Activated naive CD4-positive, alpha-beta T cell treated with anti-CD3 and anti-CD28 coated beads, Interleukin-2, amount 50 U/mL, for 24 hours (primary cell): ENCODE measurements at regions not wholly inside any gene's neighbourhood (a gene's known extent, or its start where the extent isn't known, plus 50 kb on each side); places are given as distances from the start of the nearest gene placed in this dataset.

ENCODE experiments used
- H3K27ac Mint-ChIP-seq: one replicate; pipeline ENCODE4 v1.8.0; 2021; ENCODE audit warnings: mild to moderate bottlenecking, mixed read lengths
- H3K27me3 Mint-ChIP-seq: one replicate; pipeline ENCODE4 v1.8.0; 2021; ENCODE audit warnings: mixed read lengths
- H3K36me3 Mint-ChIP-seq: one replicate; pipeline ENCODE4 v1.8.0; 2021; ENCODE audit warnings: mixed read lengths
- H3K4me1 Mint-ChIP-seq: one replicate; pipeline ENCODE4 v1.8.0; 2021; ENCODE audit warnings: mixed read lengths
- H3K4me3 Mint-ChIP-seq: one replicate; pipeline ENCODE4 v1.8.0; 2021; ENCODE audit warnings: mild to moderate bottlenecking, mixed read lengths
- H3K9me3 Mint-ChIP-seq: one replicate; pipeline ENCODE4 v1.8.0; 2021; ENCODE audit warnings: mixed read lengths

DNA sequence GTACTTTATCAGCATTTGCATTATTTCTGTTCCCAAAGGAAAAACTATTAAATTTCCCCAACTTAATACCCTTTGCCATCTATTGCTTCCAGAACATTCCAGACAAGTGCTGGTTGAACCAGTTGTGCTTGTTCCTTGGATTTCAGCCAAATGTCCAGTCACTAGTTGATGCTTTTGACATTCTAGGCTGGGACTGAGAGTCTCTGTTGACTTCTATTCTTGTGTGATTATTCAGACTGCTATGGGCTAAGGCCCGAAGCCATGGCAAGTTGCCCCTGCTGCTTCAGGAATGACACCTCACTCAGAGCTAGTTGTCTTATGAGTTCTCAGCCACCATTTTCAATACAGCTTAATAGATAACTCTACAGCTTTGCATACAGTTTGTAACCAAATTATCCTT, 458.1 kb upstream of the ARGLU1 start:
- Mint-ChIP-seq H3K4me3 (no peak overlapping the region), H3K36me3 (no peaks in the 10 kb centered on the region), H3K4me1 (no peaks in the 10 kb centered on the region)

DNA sequence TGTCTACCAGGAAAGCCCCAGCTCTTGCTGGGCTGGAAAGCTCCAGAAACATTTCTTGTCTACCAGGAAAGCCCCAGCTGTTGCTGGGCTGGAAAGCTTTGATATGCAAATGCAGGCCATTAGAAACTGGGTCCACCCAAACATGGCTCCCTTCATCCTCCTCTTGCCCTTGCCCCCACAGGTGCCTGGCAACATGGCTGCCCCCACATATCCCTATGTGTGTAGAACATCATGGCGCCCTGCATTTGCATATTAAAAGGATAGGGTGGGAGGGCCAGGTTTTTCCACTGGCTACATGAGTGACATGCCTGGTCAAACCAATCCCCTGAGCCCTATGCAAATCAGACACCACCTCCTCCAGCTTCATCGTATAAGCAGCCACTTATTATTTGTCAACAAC, 455.4 kb upstream of the ARGLU1 start:
- Mint-ChIP-seq H3K27ac (no peak overlapping the region), H3K9me3 (no peaks in the 10 kb centered on the region), H3K4me3 (no peak overlapping the region), H3K27me3 (no peaks in the 10 kb centered on the region), H3K4me1 (no peaks in the 10 kb centered on the region), H3K36me3 (no peaks in the 10 kb centered on the region)

More for the DNA sequence above, 458.1 kb upstream of the ARGLU1 start:
- no peak overlapping the region for H3K27ac Mint-ChIP-seq
- H3K9me3 Mint-ChIP-seq: no peaks in the 10 kb centered on the region
- H3K27me3 Mint-ChIP-seq: no peaks in the 10 kb centered on the region

GRCh38 chr13:107020393-107020792, 452.5 kb upstream of the ARGLU1 start:
- Mint-ChIP-seq H3K27ac (no peak overlapping the region), H3K36me3 (no peaks in the 10 kb centered on the region), H3K9me3 (no peaks in the 10 kb centered on the region), H3K27me3 (no peaks in the 10 kb centered on the region), H3K4me3 (no peak overlapping the region), H3K4me1 (no peaks in the 10 kb centered on the region)

DNA sequence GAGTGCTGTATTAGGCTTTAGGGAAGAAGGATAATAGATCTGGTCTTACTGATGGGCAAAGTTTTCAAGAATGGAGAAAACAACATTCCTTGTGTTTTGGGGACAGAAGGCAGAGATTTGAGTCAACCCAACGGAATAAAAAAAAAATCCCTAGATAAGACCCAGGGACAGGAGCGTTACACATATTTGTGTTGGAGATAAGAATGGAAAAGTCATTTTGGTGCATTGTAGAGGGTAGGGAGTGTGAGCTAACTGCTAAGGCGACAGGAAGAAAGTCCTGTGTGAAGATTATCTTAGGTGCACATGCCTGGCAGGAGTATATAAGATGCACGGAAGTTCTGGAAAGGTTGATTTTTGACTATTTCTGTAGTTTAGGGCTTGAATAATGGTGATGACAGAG, 450.3 kb upstream of the ARGLU1 start:
- no peak overlapping the region for H3K4me3 Mint-ChIP-seq
- no peak overlapping the region for H3K27ac Mint-ChIP-seq
- no peaks in the 10 kb centered on the region for H3K9me3 Mint-ChIP-seq
- no peaks in the 10 kb centered on the region for H3K36me3 Mint-ChIP-seq
- no peaks in the 10 kb centered on the region for H3K4me1 Mint-ChIP-seq
- no peaks in the 10 kb centered on the region for H3K27me3 Mint-ChIP-seq

GRCh38 chr13:107006661-107007060, 438.7 kb upstream of the ARGLU1 start:
- no peaks in the 10 kb centered on the region for H3K9me3 Mint-ChIP-seq
- H3K27me3 Mint-ChIP-seq: no peaks in the 10 kb centered on the region
- no peaks in the 10 kb centered on the region for H3K36me3 Mint-ChIP-seq
- no peak overlapping the region for H3K27ac Mint-ChIP-seq
- no peaks in the 10 kb centered on the region for H3K4me1 Mint-ChIP-seq
- no peak overlapping the region for H3K4me3 Mint-ChIP-seq

- H3K27ac Mint-ChIP-seq: no peak overlapping the region
- H3K27me3 Mint-ChIP-seq: no peaks in the 10 kb centered on the region
- no peaks in the 10 kb centered on the region for H3K36me3 Mint-ChIP-seq
Measured at GRCh38 chr13:107005577-107005976, 437.6 kb upstream of the ARGLU1 start.

DNA sequence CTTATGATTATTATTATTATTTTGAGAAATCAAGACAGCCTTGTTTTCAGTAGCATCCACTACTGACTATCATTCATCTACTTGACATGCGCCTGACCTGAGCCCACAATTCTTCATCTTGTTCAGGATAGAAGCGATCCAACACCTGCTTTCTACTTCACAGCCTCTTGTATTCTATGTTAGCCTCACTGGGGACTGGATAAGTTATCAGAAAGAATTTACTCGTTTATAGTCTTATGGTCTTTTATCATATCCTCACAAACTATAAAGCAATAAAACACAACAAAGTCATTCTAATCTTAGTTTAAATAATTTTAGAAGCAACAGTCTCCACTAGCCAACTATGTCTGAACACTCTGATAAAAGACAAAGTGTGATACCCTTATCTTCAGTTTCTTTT, 436.0 kb upstream of the ARGLU1 start:
- Mint-ChIP-seq H3K9me3 (peaks cover 8% of the 10 kb centered on the region), H3K27me3 (no peaks in the 10 kb centered on the region), H3K27ac (no peak overlapping the region), H3K4me3 (no peak overlapping the region), H3K4me1 (no peaks in the 10 kb centered on the region), H3K36me3 (no peaks in the 10 kb centered on the region)

More at GRCh38 chr13:107005577-107005976, 437.6 kb upstream of the ARGLU1 start:
- no peaks in the 10 kb centered on the region for H3K9me3 Mint-ChIP-seq
- no peaks in the 10 kb centered on the region for H3K4me1 Mint-ChIP-seq
- no peak overlapping the region for H3K4me3 Mint-ChIP-seq

DNA sequence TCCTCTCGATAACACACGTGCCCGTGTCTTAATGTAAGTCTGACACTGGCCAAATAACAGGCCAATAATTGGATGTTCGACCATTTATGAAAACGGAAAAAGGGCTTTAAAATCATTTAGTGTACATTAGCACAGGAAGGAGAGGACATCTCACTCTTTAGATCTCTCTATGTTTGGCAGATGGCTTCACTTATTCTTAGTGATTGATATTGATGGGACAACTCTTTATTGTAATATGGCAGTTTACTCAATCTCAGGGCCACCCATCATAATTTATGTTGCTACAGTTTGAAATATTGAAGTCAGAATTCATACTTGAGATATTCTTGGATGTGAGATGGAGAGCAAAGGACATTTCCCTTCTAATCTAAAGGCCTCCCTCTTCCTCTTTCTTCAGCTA, 430.7 kb upstream of the ARGLU1 start:
- H3K4me3 Mint-ChIP-seq: no peak overlapping the region
- peaks cover 8% of the 10 kb centered on the region for H3K9me3 Mint-ChIP-seq
- H3K36me3 Mint-ChIP-seq: no peaks in the 10 kb centered on the region
- no peak overlapping the region for H3K27ac Mint-ChIP-seq
- no peaks in the 10 kb centered on the region for H3K27me3 Mint-ChIP-seq
- no peaks in the 10 kb centered on the region for H3K4me1 Mint-ChIP-seq

DNA sequence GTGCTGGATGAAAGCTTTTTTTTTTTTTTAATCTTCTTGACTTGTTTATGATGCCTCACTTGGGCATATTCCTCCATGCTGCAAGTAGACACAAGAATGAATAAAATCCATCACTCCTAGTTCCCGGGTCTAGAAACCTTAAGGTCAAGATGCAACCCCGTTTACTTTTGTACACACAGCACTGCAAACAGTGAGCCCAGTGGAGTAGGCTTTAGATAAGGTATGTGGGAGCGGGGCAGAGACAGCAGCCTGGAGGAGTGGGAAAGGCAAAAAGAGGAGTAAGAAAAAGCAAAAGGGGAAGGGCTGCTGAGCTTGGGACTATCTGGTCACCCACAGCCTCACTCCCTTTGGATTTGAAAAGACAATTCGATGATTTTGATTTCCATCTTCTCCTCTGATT, 429.8 kb upstream of the ARGLU1 start:
- H3K9me3 Mint-ChIP-seq: peaks cover 10% of the 10 kb centered on the region
- no peaks in the 10 kb centered on the region for H3K27me3 Mint-ChIP-seq
- H3K36me3 Mint-ChIP-seq: no peaks in the 10 kb centered on the region
- H3K27ac Mint-ChIP-seq: no peak overlapping the region
- H3K4me1 Mint-ChIP-seq: no peaks in the 10 kb centered on the region
- H3K4me3 Mint-ChIP-seq: no peak overlapping the region

GRCh38 chr13:106996867-106997618, 429.1 kb upstream of the ARGLU1 start:
- H3K27ac Mint-ChIP-seq: no peak overlapping the region
- no peak overlapping the region for H3K4me3 Mint-ChIP-seq
- H3K27me3 Mint-ChIP-seq: no peaks in the 10 kb centered on the region
- H3K9me3 Mint-ChIP-seq: peaks cover 12% of the 10 kb centered on the region
- H3K4me1 Mint-ChIP-seq: no peaks in the 10 kb centered on the region
- H3K36me3 Mint-ChIP-seq: no peaks in the 10 kb centered on the region

DNA sequence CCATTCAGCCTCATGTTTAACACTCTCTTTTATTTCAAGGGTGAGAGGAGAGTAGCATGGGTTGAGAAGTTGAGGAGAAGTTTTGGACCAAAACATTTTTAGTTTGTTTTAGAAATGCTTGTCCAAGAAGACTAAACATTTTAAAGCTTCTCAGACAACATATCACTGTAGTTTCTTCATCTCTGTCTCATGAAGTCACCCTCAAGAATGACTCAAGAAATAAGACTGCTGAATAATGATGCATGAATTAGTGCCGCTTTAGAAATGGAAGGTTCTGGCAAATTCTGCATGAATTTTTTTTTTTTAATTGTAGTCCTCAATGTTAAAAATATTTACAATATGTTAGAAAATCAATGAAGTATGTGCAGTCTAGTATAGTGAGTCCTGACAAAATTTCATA, 422.7 kb upstream of the ARGLU1 start:
- Mint-ChIP-seq H3K9me3 (peaks cover 12% of the 10 kb centered on the region), H3K4me3 (no peak overlapping the region), H3K27me3 (no peaks in the 10 kb centered on the region)

DNA sequence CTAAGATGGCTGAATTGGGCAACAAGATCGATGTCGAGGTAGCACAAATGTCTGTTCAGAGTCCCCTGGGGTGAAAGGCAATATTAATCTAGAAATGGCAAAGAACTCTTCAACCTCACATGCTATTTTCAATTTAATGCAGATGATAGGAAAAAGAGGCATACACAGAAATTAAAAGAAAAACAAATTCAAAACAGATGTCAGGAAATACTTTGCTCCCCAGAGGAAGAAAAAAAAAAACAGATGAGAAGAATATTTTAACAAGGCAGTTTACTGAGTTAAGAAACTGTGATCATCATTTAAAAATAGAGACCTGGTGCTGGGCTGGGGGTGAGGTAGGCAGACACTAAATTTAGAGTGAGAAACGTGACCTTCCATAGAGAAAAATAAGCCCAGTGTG, 421.9 kb upstream of the ARGLU1 start:
- Mint-ChIP-seq H3K9me3 (peaks cover 12% of the 10 kb centered on the region), H3K27ac (no peak overlapping the region), H3K27me3 (no peaks in the 10 kb centered on the region), H3K36me3 (no peaks in the 10 kb centered on the region), H3K4me3 (no peak overlapping the region), H3K4me1 (no peaks in the 10 kb centered on the region)

More for the DNA sequence above, 422.7 kb upstream of the ARGLU1 start:
- Mint-ChIP-seq H3K27ac (no peak overlapping the region), H3K36me3 (no peaks in the 10 kb centered on the region), H3K4me1 (no peaks in the 10 kb centered on the region)

DNA sequence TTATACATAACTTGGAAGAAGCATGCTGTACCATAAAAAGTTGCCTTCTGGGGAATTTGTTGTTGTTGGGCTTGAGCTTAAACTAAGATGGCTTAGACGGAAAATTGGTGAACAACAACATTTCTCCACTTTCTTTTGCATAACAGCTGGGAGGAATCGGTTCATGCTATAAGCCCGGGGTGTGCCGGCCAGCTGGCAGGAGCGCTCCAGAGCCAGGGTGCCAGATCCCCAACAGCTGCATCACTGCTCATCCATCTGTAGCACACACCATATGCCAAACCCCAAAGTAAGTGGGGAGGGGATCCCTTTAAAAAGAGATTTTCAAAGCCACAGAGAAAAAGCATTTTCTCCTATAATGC, 419.5 kb upstream of the ARGLU1 start:
- no peaks in the 10 kb centered on the region for H3K4me1 Mint-ChIP-seq
- H3K9me3 Mint-ChIP-seq: peaks cover 8% of the 10 kb centered on the region
- no peak overlapping the region for H3K4me3 Mint-ChIP-seq
- H3K27me3 Mint-ChIP-seq: no peaks in the 10 kb centered on the region
- H3K36me3 Mint-ChIP-seq: no peaks in the 10 kb centered on the region
- no peak overlapping the region for H3K27ac Mint-ChIP-seq

GRCh38 chr13:106986687-106987426, 418.9 kb upstream of the ARGLU1 start:
- Mint-ChIP-seq H3K27ac (no peak overlapping the region), H3K4me1 (no peaks in the 10 kb centered on the region), H3K4me3 (no peak overlapping the region), H3K9me3 (peaks cover 13% of the 10 kb centered on the region), H3K36me3 (no peaks in the 10 kb centered on the region), H3K27me3 (no peaks in the 10 kb centered on the region)

DNA sequence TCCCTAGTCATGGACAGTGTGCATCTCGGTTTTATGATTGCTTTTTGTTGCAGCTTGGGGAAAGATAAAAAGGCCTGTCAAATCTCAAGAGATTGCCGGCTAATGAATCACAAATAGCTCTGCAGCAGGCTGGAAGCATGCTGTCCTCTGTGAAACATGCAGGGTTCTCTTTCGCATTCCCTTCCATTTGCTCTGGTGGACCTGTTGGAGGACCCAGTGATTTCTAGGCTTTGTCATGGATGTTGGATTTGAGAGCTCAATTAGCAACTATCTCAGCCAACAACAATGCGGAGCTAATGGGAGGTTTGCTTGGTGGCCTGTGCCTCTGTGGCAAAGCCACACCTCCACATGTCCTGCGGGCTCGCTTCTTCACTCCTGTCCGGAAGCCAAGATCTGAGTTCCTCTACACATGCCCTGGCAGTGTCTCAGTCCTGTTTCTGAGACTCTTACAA, 418.1 kb upstream of the ARGLU1 start:
- no peaks in the 10 kb centered on the region for H3K36me3 Mint-ChIP-seq
- H3K27me3 Mint-ChIP-seq: no peaks in the 10 kb centered on the region
- no peaks in the 10 kb centered on the region for H3K4me1 Mint-ChIP-seq
- H3K4me3 Mint-ChIP-seq: no peak overlapping the region
- no peak overlapping the region for H3K27ac Mint-ChIP-seq
- peaks cover 17% of the 10 kb centered on the region for H3K9me3 Mint-ChIP-seq

- H3K36me3 Mint-ChIP-seq: no peaks in the 10 kb centered on the region
Measured at GRCh38 chr13:106985481-106985880, 417.5 kb upstream of the ARGLU1 start.

More at GRCh38 chr13:106985481-106985880, 417.5 kb upstream of the ARGLU1 start:
- H3K4me1 Mint-ChIP-seq: no peaks in the 10 kb centered on the region
- H3K4me3 Mint-ChIP-seq: no peak overlapping the region
- H3K9me3 Mint-ChIP-seq: peaks cover 17% of the 10 kb centered on the region
- no peaks in the 10 kb centered on the region for H3K27me3 Mint-ChIP-seq
- no peak overlapping the region for H3K27ac Mint-ChIP-seq
